GM19239 (cell line): ENCODE measurements at regions not wholly inside any gene's neighbourhood (a gene's known extent, or its start where the extent isn't known, plus 50 kb on each side); places are given as distances from the start of the nearest gene placed in this dataset.
A peak's percentile ranks its signal among the peaks of the same experiment; 100 is the strongest.
"Not testable (repeated sequence)": the region's sequence is repeated elsewhere in the genome, so short reads cannot be mapped to it uniquely, and the experiment has no call there.

ENCODE experiments used
- DNase-seq: peaks from one replicate; pipeline ENCODE4 v3.0.0; 2011; ENCODE audit warnings: low spot score; ENCODE audit not compliant: insufficient read length
- FAIRE-seq: peaks from 2 replicates; lab custom pipeline; 2011; peaks lifted over from hg19 to GRCh38; lab: Jason Lieb, UNC

DNA sequence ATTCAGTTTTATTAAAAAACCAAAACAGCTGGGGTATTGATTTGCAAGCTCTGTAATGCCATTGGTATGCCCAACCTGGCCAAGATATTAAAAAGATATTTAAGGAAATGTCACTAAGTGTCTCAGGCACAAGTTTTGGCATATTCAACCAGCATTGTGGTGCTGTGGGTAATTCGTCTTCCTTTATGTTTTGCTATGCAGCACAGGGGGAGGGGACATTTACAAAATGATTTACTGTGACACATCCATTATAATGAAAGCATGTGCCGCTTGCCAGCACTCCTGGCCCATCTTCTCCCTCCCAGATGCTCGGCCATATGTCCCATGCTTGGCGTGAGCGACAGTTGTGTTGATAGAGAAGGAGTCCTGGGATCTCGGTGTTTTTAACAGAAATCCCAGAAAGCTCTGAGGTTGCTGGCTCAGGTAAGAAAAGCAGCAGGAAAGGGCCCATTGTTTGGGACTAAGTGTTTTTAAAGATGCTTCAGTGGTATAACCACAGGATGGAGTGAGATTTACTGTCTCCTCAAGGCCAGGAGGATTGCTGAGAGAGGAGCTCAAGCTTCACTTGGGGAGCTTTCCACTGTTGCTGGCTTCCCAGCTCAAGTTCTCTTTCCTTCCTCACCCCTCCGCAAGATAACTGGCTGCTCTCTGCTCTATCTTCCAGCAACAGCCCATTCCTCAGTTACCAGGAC lies 158.2 kb upstream of the TSC22D2 start:
- FAIRE-seq, result no peak
- DNase-seq, result no peak

DNA sequence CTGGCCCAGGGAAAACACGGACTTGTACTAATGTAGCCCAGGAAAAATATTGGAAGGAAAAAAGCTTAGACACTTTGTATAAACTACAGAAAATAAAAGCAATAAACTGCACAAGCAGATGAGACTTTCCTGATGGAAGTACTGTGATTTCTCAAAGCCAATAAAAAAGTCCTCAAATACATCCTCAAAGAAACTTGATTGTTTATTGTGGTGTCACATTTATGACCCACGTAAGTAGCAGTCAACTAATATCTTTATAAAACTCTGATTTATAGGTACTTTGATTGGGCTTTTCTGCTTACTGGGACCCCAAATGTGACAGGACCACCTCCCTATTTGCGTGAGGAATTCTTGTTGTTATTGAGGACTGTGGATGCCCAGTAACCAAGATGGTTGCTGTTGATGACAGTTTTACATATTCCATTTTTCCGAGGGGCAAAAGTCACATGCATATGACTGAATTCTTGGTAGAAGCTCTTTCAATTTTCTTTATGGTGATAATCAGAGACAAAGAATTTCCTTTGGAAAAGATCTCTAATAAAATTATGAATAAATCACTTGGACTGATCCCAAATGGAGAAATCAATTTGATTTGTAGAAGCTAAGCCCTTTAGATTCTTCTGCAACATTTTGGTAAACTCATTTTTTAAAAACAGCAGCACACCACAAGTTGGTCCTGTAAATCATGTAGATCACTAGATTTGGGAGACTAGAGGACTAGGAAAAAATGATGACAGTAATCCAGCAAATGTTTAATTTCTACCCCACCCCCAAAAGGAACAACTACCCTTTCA lies 159.0 kb upstream of the TSC22D2 start:
- no peak for FAIRE-seq
- DNase-seq, result no peak

DNA sequence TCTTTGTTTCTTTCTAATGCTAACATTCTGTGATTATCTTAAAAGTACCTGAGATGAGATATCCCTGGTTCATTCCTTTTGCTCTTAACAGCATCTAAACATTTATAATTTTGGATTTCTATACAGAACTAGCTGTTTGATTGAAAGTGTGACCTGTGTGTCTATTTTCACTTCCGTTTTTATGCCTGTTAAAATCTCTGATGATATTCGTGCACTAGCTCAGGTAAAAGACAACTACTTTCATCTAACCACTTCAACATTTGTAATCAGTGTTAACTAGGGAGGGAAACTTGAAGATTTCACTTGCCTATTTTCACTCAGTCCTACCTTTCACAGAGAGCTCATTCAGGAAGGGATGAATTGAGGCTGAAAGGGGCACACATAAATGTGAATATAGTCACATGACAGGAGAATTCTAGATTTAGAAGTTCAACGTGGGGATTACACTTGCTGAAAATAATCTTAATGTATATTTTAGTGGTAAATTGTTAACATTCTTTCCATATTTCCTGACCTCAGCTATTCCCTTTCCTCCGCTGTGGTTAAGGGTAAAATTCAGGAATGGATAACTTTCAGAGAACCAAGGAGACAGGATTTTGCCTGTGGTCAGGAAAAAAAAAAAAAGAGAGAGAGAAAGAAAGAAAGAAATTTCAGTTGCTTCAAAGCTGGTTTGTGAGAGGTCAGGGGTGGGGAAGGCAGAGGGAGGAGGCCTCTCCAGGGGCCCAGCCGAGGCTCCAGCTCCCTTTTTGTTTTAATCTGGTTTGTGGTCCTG lies 159.8 kb upstream of the TSC22D2 start:
- no peak for FAIRE-seq
- no peak for DNase-seq

DNA sequence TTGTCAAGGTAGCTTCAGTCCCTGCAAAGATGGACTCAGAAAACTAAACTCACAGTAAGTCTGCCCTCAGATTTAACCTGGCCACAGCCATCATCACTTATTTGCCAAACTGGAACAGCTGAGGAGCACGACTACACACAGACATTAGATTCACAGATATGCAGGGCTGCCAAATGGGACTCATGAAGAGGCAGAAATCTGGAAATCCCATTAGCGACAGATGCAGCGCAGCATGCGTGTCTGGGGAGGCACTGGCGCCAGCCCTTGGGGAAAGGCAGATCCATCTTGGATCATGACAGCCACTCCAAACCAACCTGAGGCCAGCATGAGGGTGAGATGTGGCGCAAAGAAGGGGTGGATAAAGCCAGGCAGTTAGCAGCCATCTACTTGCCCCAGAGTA lies 160.7 kb upstream of the TSC22D2 start:
- DNase-seq, result no peak
- no peak for FAIRE-seq

DNA sequence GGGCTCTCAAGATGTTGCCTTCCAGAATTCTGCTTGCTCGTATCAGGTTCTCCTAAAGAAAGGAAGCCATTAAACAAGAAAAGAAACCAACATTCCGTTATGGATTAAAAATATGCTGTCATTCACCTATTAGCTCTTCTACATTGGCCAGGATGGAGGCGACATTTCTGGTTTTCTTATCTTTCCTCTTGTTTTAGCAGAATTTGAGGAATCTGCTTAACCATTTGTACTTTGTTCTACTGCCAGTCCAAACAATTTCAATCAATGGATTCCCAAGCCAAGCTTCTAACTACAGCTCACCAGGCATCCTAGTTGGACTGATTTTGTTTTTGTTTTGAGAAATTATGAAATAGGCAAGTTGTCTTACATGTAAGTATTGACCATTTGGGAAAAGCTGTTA lies 164.6 kb upstream of the TSC22D2 start:
- DNase-seq, result no peak
- FAIRE-seq, result no peak

DNA sequence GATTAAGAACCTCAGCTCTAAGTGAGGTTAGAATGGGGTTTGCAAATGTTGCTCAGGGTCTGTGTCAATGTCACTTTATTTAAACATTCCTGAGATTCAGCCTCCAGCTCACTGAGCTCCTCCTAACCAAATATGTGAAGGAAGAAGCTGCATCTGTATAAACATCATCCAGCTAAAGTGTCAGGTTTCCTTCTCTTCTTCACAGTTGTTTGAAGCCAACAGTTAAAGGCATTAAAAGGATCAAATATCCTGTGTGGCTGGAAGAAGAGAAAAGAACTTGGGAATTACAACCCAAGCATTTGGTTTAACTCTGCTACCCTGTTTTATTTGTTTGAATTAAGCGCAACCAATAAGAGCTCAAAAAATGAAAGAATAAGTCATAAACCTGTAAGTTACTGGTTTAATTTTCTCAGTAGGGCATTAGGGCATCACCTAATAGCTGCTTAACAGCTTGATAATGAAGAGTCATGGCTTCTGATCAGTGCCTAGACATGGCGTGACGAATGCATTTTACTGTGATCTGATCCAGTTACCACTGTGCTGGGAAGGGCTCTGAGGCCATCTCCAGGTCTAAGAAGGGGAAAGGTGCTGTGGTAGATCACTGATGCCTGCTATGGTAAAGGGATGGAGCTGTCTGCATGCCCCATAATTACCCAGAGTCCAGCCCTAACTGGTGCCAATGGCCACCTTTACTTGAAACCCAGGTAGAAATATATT lies 165.7 kb upstream of the TSC22D2 start:
- no peak for FAIRE-seq

DNA sequence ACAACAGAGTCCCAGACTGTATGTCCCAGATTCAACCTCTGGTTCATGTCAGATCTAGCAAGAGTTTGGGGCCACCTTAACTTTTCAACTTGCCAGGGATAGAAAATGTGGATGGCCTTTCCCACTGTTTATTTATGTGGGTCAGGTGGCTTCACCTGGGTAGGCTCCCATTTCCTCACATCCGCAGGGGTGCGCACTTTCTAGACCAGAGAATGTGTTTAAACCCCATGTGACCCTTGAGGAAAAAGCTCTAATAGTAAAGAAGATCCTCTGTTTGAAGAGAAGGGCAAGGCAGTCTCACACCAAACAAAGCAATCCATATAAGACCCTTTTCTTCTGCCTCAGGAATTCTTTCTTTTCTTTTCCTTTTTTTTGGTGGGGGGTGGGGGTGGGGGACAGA lies 167.2 kb upstream of the TSC22D2 start:
- DNase-seq (no peak), FAIRE-seq (no peak)

More for the DNA sequence above, 165.7 kb upstream of the TSC22D2 start:
- no peak for DNase-seq

DNA sequence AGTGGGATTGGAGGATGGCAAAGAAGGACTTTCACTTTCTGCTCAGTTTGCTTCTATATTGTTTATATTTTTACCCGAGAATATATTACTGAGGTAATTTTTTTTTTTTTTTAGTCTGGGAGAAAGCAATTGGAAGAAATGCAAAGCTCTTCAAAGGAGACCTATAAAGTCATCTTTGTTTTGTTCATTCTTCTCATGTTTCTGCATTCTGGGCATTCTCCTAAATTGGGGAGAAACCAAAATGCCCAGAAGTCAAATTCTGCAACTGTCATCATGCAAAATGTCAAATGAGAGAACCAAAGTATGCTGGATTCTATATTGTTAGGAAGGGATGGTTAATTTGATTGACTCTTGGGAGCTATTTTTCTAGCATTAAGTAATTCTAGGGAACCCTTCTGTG lies 168.3 kb upstream of the TSC22D2 start:
- FAIRE-seq (no peak), DNase-seq (no peak)

DNA sequence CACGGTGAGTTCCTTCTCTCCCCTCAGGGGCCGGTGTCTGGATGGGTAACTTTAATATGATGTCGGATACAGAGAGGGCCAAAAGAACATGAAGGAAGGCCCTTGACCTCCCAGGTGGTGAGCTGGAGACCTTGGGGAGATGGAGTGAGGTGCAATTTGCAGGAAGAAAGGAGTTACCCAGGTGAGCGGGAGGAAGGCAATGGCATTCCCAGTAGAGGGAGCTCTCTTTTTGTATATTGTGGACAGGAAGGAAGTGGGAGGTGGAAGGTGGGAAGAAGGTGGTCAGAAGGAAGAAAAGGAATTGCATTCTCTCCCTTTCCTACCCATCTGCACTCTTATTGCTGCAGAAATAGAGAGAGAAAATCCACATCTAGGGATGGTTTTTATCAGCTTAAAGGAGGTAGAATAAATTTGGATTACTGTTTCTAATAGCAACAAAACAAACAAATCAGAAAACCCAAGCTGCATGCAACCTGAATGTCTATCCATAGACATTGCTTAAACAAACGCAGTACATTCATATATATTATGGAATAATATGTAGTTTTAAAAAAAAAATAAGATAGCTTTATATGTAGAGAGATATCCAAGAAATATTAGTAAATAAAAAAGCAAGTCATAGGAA lies 169.0 kb upstream of the TSC22D2 start:
- DNase-seq (no peak), FAIRE-seq (no peak)

DNA sequence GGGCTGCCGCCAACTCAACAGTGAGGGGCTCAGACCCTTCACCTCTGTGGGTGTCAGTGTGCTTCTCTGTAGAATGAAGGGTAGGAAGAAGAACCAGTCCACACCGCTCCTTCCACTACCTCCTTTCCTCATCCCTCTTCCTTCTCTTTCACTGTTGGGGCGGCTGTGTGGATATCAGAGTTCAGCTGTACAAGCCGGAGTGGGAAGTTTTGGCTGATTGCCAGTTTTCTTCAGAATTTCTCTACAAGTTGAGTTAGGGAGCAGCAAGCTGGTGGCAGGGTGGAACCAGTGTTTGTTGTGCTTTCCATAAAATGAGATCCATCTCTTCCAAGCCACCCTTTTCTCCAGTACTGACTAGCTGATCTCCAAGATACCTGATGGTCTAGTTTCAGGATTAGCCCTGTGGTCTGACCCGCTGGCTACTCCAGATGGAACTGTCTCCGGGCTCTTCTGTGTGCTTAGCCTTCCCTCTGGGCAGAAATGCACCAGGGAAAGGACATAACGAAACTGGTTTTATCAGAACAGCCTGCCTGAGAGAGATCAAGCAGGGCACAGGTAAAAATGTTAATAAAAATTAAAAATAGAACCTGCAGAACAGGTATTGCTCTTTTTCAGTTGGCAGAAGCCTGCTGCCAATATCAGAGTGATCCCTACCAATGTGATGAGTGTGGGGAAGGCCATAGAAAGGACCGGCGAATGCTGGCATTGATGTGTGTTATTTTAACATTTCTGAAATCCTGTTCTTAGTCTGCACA lies 169.9 kb upstream of the TSC22D2 start:
- DNase-seq (no peak), FAIRE-seq (no peak)

DNA sequence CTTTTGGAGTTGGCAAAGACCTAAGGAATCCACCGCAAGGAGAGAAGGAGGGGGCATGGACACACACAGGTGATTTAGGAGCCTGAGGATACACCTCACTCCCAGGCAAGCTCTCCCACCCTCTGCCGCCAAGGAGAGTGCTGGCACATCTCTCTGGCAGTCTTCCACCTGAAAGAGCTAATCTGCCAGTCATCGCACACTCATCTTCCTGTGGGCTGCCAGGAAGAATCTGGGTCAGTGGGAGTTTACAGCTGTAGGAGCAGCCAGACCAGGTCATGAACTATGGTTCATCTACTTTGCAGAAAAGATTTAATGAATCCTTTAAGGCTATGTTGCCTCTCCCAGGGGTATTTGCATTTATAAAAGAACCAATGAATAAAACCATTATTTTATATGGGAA lies 170.6 kb upstream of the TSC22D2 start:
- FAIRE-seq, result no peak
- DNase-seq, result no peak

DNA sequence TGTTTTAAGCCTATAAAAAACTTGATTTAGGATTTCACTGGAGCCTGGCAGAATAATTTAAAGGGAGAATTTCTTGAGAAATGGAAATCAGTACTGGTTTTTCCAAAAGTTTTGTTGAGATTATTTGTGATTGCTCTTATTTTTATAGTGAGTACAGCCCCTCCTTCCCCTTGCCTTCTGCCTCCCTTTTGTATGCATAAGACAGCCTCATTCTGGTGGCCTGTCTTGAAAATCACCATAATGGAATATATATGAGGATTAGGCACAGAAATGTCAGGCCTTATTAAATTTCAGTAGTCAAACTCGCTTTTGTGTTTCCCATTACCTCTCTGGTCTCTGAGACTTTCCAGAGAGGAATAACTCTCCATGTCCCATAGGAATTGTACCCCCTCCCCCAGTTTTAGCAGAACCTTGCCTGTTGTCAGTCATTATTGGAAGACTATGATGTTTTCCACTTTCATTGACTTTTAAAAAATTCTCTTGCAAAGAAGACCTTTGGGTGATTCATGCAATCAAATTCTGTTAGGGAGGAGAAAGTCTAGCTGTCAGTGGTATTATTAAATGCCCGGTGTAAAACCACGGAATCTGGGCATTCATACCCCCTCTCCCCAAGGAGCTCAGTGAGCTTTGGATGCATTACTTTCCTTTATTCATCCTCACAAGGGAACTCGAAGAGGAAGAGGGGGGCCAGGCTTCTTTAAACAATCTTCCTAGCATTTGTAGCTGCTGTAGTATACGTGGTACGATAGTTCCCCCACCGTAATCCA lies 171.6 kb upstream of the TSC22D2 start:
- DNase-seq (no peak), FAIRE-seq (no peak)

DNA sequence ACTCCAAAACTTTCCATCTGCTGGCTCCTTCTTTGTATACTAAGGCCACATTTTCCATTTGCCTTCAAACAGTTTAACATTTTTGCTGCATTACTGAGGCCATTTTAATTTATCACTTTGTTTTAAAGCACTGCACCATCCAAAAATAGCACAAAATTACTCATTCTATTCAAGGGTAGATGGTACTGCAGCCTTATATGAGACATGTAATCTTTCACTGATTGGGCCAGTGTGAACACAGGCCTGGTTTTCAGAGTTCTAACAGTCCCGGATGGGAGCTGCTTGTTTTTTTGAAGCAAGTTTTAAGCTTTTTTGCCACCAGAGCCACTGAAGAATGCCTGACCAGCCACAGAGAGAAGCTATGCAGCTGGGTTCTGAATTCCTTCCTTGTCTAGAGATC lies 172.3 kb upstream of the TSC22D2 start:
- DNase-seq (no peak), FAIRE-seq (no peak)

DNA sequence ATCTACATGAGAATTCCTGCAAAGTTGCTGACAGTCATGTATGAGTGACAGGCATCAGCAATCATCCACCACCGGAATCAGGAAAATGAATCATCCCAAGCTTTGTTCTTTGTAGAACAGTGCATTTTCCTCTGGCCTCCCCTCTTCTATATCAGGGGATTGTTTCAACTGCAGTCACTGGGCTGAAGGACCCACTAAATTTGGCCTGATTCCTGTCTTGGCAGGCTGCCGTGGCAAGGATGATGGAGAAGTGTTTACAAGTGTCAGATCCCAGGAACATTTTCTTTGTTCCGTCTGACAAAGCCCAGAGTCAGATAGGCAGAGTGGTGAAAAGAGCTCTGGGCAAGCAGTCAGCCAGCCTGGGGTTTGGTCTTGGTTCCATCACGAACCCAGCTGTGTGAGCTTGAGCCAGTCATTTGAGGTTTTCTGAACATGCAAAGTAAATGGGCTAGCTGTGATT lies 175.1 kb upstream of the TSC22D2 start:
- DNase-seq, result no peak
- no peak for FAIRE-seq

DNA sequence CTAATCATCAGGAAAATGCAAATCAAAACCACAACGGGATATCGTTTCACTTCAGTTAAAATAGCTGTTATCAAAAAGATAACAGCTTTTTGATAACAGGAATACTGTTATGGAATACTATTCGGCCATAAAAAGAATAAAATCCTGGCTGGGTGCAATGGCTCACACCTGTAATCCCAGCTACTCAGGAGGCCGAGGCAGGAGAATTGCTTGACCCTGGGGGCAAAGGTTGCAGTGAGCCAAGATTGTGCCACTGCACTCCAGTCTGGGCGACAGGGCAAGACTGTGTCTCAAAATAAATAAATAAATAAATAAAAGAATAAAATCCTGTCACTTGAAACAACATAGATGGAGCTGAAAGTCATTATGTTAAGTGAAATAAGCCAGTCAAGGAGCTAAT lies 178.1 kb upstream of the TSC22D2 start:
- FAIRE-seq, result no peak
- no peak for DNase-seq

DNA sequence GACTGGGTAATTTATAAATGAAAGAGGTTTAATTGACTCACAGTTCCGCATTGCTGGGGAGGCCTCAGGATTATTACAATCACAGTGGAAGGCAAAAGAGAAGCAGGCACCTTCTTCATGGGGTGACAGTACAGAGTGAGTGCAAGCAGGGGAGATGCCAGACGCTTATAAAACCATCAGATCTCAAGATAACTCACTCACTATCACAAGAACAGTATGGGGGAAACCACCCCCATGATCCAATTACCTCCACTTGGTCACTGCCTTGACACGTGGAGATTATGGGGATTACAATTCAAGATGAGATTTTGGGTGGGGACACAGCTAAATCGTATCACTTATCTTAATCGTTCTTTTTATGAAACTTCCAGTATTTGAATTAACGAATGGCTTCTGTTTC lies 179.5 kb upstream of the TSC22D2 start:
- not testable (repeated sequence) for DNase-seq

DNA sequence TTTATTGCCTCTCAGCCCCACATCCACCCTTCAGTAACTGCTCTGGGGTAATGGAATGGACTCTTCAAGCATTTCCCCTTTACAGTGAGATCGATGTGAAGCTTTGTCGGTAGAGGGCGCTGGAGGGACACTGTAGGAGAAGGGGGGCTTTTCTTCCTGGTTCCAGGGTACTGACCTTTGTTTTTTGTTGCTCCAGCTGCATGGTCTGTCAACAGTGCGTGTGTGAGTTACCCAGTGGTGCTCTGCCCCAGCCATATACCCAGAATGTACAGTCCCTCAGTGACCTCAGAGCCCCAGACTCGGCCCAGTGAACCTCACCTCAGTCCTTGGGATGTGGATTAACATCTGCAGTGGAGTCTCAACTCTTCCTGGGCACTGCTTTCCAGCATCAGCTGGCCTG lies 180.3 kb upstream of the TSC22D2 start:
- FAIRE-seq (no peak), DNase-seq (peak; percentile 8)

More for the DNA sequence above, 179.5 kb upstream of the TSC22D2 start:
- FAIRE-seq, result not testable (repeated sequence)

DNA sequence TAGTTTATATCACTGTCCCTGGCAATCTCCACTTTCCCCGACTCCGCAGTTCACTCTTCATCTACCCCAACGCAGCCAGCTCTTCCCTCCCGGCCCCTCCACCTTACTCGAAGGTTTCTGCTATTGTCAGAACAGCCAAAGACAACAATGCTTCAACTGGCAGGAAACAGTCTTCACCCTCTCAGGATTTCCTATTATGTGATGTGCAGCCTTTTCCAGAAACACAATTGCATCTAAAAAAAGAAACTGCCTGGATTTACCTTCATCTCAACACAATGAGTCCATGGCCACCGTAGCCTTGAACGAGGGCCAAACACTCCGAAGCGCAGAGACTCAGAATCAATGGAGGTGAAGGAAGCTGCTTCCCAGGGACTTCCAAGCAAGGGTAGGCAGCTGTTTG lies 182.1 kb upstream of the TSC22D2 start:
- DNase-seq, result no peak
- FAIRE-seq, result no peak
